NCI-H2171 treated with DMSO at 0.1 percent for 48 hours (cell line): ENCODE measurements at regions not wholly inside any gene's neighbourhood (a gene's known extent, or its start where the extent isn't known, plus 50 kb on each side); places are given as distances from the start of the nearest gene placed in this dataset.
A peak's percentile ranks its signal among the peaks of the same experiment; 100 is the strongest.

Experiments
- DNase-seq: peaks from one replicate; lab custom pipeline; 2025; lab: John Stamatoyannopoulos, UW

DNA sequence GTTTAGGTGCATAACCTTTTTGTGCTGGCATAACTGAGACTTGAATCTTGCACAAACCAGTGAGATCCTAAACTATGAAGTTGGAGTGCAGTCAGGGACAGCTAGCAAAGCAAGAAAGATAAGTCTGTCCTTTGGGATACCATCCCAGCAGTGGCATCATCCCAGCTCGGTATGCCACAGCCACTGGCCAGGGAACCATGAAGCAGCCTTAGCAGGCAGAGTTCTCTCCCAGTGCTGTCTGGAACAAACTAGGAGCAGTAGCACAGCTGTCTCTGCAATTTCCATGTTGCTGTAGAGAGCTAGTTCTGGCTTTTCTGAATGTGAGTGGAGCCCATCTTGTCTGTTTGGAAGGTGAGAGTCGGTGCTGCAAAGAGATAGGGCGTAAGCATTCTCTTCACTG is 130.3 kb downstream of the DTWD1 start:
- DNase-seq = no peak

DNA sequence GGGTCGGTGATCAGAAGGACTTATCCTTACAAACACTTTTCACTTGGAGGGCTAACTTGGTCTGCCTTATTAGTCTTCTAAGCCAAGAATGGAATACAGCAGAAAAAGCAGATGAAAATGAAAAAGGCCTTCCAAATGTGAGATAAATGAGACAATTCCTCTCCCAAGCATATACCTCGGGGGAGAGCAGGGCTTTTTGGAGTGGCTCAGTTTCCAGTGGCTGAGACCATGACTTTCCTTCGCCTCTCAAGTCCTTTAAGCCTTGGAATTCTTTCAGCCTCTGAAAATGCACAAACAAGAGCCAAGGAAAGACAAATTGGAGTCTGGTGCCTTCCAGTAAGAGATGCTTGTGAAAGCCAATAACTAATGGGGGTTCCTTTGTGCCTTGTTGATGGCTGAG is 130.9 kb downstream of the DTWD1 start:
- no peak for DNase-seq

DNA sequence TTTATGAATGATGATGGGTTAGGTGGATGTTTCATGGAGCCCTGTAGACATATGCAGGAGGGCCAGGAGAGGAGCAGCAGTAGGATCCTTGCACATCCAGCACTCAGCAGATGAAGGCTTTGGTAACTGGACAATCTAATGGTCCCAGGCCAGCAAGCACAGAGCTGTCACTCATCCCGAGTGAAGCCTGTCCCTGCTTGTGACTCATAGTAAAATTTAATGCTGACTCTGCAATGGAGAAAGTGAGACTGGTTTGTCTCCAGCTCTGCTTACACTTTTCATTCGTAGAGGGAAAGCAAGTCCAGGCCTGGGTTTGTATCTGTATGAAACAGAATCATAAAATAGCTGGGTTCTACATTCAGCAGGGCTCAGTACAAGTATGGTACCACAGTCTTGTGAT is 131.7 kb downstream of the DTWD1 start:
- no peak for DNase-seq

- no peak for DNase-seq
Measured at GRCh38 chr15:49758456-49758855, 137.6 kb downstream of the DTWD1 start.

- DNase-seq = no peak
Measured at GRCh38 chr15:49758856-49759255, 138.0 kb downstream of the DTWD1 start.

DNA sequence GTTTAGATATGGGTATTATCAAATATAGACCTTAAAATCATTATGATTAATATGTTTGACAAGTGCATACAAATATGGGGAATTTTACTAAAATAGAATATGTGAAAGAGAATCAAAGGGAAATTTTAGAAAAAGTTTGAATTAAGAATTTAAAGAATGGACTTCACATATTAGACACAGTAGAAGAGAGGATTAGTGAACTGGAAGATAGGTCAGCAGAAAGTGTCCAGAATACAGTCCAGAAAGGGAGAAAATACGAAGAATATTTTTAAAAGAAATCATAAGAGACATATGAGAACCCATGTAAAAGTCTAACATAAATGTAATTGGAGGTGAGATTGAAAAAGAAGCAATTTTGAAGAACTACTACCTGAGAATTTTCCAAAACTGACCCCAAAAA is 139.9 kb downstream of the DTWD1 start:
- DNase-seq = no peak

DNA sequence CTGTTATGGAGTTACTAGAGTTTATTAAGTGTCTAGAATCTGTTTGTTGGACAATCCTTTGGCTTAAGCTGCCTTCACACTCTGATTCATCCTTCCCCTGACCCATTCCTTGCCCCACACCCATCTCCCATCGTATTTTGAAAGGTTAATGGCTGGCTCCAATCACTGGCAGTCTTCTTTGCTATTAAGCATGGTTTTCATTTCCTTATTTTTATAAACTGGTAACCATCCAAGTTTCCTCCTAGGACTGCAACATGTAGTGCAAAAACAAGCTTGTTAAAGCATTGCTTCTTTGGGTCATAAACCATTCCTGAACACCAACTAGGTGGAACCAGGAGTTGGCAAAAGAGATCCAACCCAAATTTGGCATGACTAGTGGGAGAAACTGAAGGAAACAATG is 148.4 kb downstream of the DTWD1 start:
- no peak for DNase-seq

- peak; percentile 5 for DNase-seq
Measured at GRCh38 chr15:49789436-49789835, 168.6 kb downstream of the DTWD1 start.

DNA sequence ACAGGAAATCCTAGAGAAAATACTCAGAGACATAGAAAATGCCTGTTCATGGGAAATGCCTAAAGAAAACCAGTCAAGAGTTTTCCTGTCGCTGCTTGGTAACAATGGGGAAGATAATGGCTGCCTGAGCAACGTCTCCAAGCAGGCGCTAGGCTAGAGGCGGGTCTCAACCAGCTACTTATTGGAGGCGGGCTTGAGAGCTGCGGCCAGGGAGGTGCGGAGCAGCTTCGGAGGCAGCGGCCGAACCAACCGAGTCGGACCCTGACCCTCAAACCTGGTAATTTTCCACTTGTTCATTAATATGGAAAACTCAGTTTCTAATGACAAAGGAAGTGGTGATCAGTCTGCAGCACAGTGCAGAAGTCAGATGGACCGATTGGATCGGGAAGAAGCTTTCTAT is 173.1 kb downstream of the DTWD1 start:
- no peak for DNase-seq

GRCh38 chr15:49801796-49802195 is 180.9 kb downstream of the DTWD1 start:
- no peak for DNase-seq
